T-helper 2 cell (primary cell): ENCODE measurements at regions not wholly inside any gene's neighbourhood (a gene's known extent, or its start where the extent isn't known, plus 50 kb on each side); places are given as distances from the start of the nearest gene placed in this dataset.
A peak's percentile ranks its signal among the peaks of the same experiment; 100 is the strongest.

Experiments
- DNase-seq, 5 experiments: peaks; one replicate each; pipeline versions ENCODE4 v3.0.0 to v3.0.0-alpha.2; 2012 to 2022

- DNase-seq = no peak
Measured at GRCh38 chr7:25361863-25362262, 133.6 kb upstream of the NPVF start.

GRCh38 chr7:25368599-25369201, 140.4 kb upstream of the NPVF start:
- DNase-seq = no peak

GRCh38 chr7:25369786-25370185, 141.5 kb upstream of the NPVF start:
- DNase-seq = no peak

- no peak for DNase-seq
Measured at GRCh38 chr7:25371972-25372371, 143.7 kb upstream of the NPVF start.

- DNase-seq = no peak
Measured at GRCh38 chr7:25375805-25376600, 147.7 kb upstream of the NPVF start.

- no peak for DNase-seq
Measured at GRCh38 chr7:25379351-25380300, 151.3 kb upstream of the NPVF start.

GRCh38 chr7:25381818-25382589, 153.7 kb upstream of the NPVF start:
- DNase-seq = no peak

- no peak for DNase-seq
Measured at GRCh38 chr7:25382869-25383268, 154.6 kb upstream of the NPVF start.

GRCh38 chr7:25383402-25383801, 155.1 kb upstream of the NPVF start:
- no peak for DNase-seq

GRCh38 chr7:25384788-25385505, 156.7 kb upstream of the NPVF start:
- no peak for DNase-seq

- DNase-seq = no peak
Measured at GRCh38 chr7:25385506-25386136, 157.3 kb upstream of the NPVF start.

- DNase-seq = no peak
Measured at GRCh38 chr7:25386311-25386744, 158.0 kb upstream of the NPVF start.

GRCh38 chr7:25388681-25389080, 160.4 kb upstream of the NPVF start:
- DNase-seq = no peak

- peak in 1 of 5 experiments; percentile 48 for DNase-seq
Measured at GRCh38 chr7:25389489-25390106, 161.3 kb upstream of the NPVF start.

- peak in 1 of 5 experiments; percentile 9 for DNase-seq
Measured at GRCh38 chr7:25391295-25391861, 163.1 kb upstream of the NPVF start.

- no peak for DNase-seq
Measured at GRCh38 chr7:25391961-25392587, 163.8 kb upstream of the NPVF start.

GRCh38 chr7:25392588-25393338, 164.5 kb upstream of the NPVF start:
- no peak for DNase-seq

- no peak for DNase-seq
Measured at GRCh38 chr7:25395976-25396375, 167.7 kb upstream of the NPVF start.

GRCh38 chr7:25396668-25397067, 168.4 kb upstream of the NPVF start:
- DNase-seq = no peak
